ENCODE measurements at regions not wholly inside any gene's neighbourhood (a gene's known extent, or its start where the extent isn't known, plus 50 kb on each side); places are given as distances from the start of the nearest gene placed in this dataset.

DNA sequence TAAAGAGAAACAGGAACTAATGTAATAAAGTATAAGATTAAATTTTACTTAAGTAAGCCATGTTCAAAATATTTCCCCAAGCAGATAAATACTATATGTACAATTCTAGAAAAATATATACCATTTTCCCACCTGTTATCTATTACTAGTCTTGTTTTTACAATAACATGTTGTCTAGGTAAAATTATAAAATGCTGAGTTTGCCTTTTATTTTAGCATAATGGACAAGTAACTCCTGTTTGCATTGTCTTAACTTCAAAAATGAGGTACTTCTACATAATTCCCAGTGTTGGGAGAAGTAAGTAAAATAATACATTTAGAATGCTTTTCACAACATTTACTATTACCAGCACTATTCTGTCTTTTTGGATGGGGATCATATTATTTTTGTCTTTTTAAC, 800.5 kb downstream of the SLITRK6 start:
- no peak overlapping the region for H3K4me3 ChIP-seq
- no peak overlapping the region for H3K27ac ChIP-seq
- no peaks in the 10 kb centered on the region for H3K9me3 ChIP-seq
- no peaks in the 10 kb centered on the region for H3K36me3 ChIP-seq
- H3K27me3 ChIP-seq (ENCODE audit: low read depth) = no peaks in the 10 kb centered on the region
- TF ChIP-seq, protein P1, sequence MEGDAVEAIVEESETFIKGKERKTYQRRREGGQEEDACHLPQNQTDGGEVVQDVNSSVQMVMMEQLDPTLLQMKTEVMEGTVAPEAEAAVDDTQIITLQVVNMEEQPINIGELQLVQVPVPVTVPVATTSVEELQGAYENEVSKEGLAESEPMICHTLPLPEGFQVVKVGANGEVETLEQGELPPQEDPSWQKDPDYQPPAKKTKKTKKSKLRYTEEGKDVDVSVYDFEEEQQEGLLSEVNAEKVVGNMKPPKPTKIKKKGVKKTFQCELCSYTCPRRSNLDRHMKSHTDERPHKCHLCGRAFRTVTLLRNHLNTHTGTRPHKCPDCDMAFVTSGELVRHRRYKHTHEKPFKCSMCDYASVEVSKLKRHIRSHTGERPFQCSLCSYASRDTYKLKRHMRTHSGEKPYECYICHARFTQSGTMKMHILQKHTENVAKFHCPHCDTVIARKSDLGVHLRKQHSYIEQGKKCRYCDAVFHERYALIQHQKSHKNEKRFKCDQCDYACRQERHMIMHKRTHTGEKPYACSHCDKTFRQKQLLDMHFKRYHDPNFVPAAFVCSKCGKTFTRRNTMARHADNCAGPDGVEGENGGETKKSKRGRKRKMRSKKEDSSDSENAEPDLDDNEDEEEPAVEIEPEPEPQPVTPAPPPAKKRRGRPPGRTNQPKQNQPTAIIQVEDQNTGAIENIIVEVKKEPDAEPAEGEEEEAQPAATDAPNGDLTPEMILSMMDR (IDR thresholded peaks at IDR 0.05) = no peak
- ATAC-seq (no peak), DNase-seq (no peak)
- no peaks in the 10 kb centered on the region for H3K4me1 ChIP-seq
- intact Hi-C loops (cut with DNase I) = no loop called here

DNA sequence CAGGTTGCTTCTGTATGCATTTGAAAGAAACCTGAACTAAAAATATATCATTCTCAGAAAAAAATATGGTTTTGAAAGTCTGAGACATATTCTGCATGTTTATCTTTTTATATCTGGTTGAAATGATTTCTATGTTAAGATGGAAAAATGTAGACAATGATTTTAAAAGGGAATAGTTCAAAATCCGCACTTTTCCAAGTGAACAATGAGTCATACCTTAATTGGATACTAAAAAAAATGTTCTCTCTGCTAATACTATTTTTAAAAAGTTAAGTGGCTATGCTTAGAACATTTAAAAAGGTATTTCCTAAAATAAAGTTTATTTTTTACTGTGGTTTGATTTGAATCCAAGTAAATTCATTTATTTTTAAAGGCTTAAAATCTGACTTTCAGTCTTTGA, 801.4 kb downstream of the SLITRK6 start:
- ATAC-seq (no peak), DNase-seq (no peak)
- Histone ChIP-seq H3K9me3 (no peaks in the 10 kb centered on the region), H3K4me3 (no peak overlapping the region), H3K36me3 (no peaks in the 10 kb centered on the region), H3K4me1 (no peaks in the 10 kb centered on the region), H3K27me3 (ENCODE audit: low read depth) (no peaks in the 10 kb centered on the region), H3K27ac (no peak overlapping the region)
- TF ChIP-seq, protein P1 (IDR thresholded peaks at IDR 0.05) = no peak
- intact Hi-C loops (cut with DNase I) = no loop called here

DNA sequence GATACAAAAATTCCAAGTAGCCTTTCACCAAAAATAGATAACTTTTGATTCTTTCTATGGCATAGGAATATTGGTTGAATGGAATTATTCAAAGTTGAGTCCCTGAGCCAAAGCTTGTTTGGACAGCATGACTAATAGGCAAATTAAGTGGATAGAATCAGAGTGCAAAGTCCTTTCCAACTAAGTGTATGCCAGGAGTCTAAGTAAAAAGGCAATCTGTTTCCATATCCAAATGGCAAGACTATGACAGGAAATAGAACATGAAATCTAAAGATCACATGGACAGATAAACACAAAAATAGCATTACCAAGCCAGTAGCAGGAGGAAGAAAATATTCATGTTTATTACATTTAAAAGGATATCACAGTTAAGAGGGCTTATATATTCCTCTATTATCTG, 804.6 kb downstream of the SLITRK6 start:
- no peak for DNase-seq
- no peaks in the 10 kb centered on the region for H3K27me3 ChIP-seq (ENCODE audit: low read depth)
- no peak for ATAC-seq
- no peaks in the 10 kb centered on the region for H3K9me3 ChIP-seq
- no peak overlapping the region for H3K27ac ChIP-seq
- H3K36me3 ChIP-seq = no peaks in the 10 kb centered on the region
- H3K4me1 ChIP-seq = no peaks in the 10 kb centered on the region
- TF ChIP-seq, protein P1 (IDR thresholded peaks at IDR 0.05) = no peak
- intact Hi-C loops (cut with DNase I) = no loop called here
- H3K4me3 ChIP-seq = no peak overlapping the region

DNA sequence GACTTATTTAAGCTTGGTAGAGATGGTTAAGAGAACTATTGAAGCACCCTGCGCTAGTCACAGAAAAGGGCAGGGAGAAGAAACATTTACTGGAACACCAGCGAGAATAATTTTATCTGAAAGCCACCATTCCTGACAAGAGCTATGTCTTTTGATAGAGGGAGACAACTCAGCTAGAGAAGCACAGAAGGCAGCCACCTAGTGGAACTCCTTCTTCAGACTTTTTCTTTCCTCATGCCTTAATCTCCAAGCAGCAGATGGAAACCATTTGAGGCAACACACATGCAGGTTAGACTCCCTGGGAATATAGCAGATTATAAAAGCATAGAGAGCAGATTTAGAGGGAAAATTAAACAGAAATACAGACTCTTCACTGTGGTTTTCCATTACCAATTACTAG, 813.4 kb downstream of the SLITRK6 start:
- Histone ChIP-seq H3K36me3 (no peaks in the 10 kb centered on the region), H3K27ac (no peak overlapping the region), H3K4me3 (no peak overlapping the region), H3K9me3 (no peaks in the 10 kb centered on the region), H3K4me1 (no peaks in the 10 kb centered on the region), H3K27me3 (ENCODE audit: low read depth) (no peaks in the 10 kb centered on the region)
- intact Hi-C loops (cut with DNase I) = no loop called here
- TF ChIP-seq, protein P1 (IDR thresholded peaks at IDR 0.05) = no peak
- DNase-seq (no peak), ATAC-seq (no peak)

DNA sequence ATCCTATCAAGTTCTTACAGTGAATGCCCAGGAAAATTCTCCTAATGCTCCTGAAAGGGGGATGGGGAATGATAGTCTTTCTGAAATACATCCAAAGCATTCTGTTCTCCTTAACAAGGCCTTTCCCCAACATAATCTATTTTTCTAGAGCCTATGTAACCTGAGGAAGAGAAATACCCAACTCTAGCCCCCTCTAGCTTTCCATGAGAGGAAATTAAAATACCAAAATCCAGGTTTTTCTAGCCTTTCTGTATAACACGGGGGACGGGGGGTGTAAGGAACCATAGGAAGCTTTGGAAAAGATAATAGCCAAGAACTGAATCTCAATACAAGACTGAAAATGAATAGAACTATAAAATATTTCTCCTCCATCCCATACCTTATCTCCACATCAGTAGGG, 815.9 kb downstream of the SLITRK6 start:
- Histone ChIP-seq H3K4me3 (no peak overlapping the region), H3K9me3 (no peaks in the 10 kb centered on the region), H3K4me1 (no peaks in the 10 kb centered on the region), H3K27ac (no peak overlapping the region), H3K36me3 (no peaks in the 10 kb centered on the region), H3K27me3 (ENCODE audit: low read depth) (no peaks in the 10 kb centered on the region)
- intact Hi-C loops (cut with DNase I) = no loop called here
- TF ChIP-seq, protein P1 (IDR thresholded peaks at IDR 0.05) = no peak
- ATAC-seq = no peak
- no peak for DNase-seq

DNA sequence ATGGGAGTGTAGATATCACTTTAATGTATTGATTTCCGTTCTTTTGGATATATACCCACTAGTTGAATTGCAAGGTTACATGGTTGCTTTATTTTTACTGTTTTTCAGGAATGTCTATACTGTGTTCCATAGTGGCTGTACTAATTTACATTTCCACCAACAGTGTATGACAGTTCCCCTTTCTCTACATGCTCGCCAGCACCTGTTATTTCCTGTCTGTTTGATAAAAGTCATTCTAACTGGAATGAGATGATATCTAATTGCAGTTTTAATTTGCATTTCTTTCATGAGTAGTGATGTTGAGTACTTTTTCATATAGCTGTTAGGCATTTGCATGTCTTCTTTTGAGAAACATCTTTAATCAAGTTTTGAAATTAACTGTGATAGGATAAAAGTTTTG, 818.6 kb downstream of the SLITRK6 start:
- DNase-seq (no peak), ATAC-seq (no peak)
- no peak overlapping the region for H3K4me3 ChIP-seq
- H3K9me3 ChIP-seq = no peaks in the 10 kb centered on the region
- no peaks in the 10 kb centered on the region for H3K27me3 ChIP-seq (ENCODE audit: low read depth)
- TF ChIP-seq, protein P1 (IDR thresholded peaks at IDR 0.05) = no peak
- H3K36me3 ChIP-seq = no peaks in the 10 kb centered on the region
- intact Hi-C loops (cut with DNase I) = no loop called here
- H3K4me1 ChIP-seq = no peaks in the 10 kb centered on the region
- no peak overlapping the region for H3K27ac ChIP-seq
